ENCODE measurements at regions not wholly inside any gene's neighbourhood (a gene's known extent, or its start where the extent isn't known, plus 50 kb on each side); places are given as distances from the start of the nearest gene placed in this dataset.

GRCh38 chr11:11735586-11735985 is 106.2 kb upstream of the USP47 start:
- Mint-ChIP-seq H3K4me1 (no peaks in the 10 kb centered on the region), H3K27ac (no peak overlapping the region), H3K9me3 (no peaks in the 10 kb centered on the region), H3K36me3 (no peaks in the 10 kb centered on the region), H3K4me3 (no peak overlapping the region), H3K27me3 (peaks cover 13 to 18% (median 15%) of the 10 kb centered on the region in 5 donors)
- H3K4me3 ChIP-seq (ENCODE audit: low read length) = no peak overlapping the region
- POLR2A ChIA-PET = no interaction called here
- intact Hi-C loops (cut with micrococcal nuclease) = no loop called here
- no peaks in the 10 kb centered on the region for H3K27me3 ChIP-seq (ENCODE audit: control insufficient read depth in 2 of 2, insufficient read depth in 2 of 2, low read length in 2 of 2)
- no peaks in the 10 kb centered on the region for H3K9me3 ChIP-seq (ENCODE audit: control insufficient read depth in 2 of 3, low read length in 3 of 3)
- no peaks in the 10 kb centered on the region for H3K36me3 ChIP-seq (ENCODE audit: control insufficient read depth in 2 of 3, insufficient read depth in 3 of 3, low read length in 3 of 3)
- H3K4me1 ChIP-seq (ENCODE audit: control insufficient read depth in 2 of 2, insufficient read depth in 2 of 2, low read length in 2 of 2) = no peaks in the 10 kb centered on the region
- ATAC-seq = no peak
- no peak for DNase-seq
- H3K27ac ChIP-seq (ENCODE audit: low read depth, low read length) = no peak overlapping the region
- CTCF ChIA-PET = no interaction called here

GRCh38 chr11:11733246-11733747 is 108.5 kb upstream of the USP47 start:
- H3K4me1 ChIP-seq (ENCODE audit: control insufficient read depth in 2 of 2, insufficient read depth in 2 of 2, low read length in 2 of 2) = no peaks in the 10 kb centered on the region
- no peaks in the 10 kb centered on the region for H3K4me1 Mint-ChIP-seq
- no peaks in the 10 kb centered on the region for H3K9me3 ChIP-seq (ENCODE audit: control insufficient read depth in 2 of 3, low read length in 3 of 3)
- no peak overlapping the region for H3K27ac ChIP-seq (ENCODE audit: low read depth, low read length)
- no peak overlapping the region for H3K27ac Mint-ChIP-seq
- ATAC-seq (no peak), DNase-seq (no peak)
- CTCF ChIA-PET = no interaction called here
- no peaks in the 10 kb centered on the region for H3K36me3 Mint-ChIP-seq
- peaks cover 5 to 17% (median 14%) of the 10 kb centered on the region in 5 donors for H3K27me3 Mint-ChIP-seq
- no peaks in the 10 kb centered on the region for H3K9me3 Mint-ChIP-seq
- H3K27me3 ChIP-seq (ENCODE audit: control insufficient read depth in 2 of 2, insufficient read depth in 2 of 2, low read length in 2 of 2) = no peaks in the 10 kb centered on the region
- intact Hi-C loops (cut with micrococcal nuclease) = no loop called here
- POLR2A ChIA-PET = no interaction called here
- no peaks in the 10 kb centered on the region for H3K36me3 ChIP-seq (ENCODE audit: control insufficient read depth in 2 of 3, insufficient read depth in 3 of 3, low read length in 3 of 3)
- no peak overlapping the region for H3K4me3 Mint-ChIP-seq
- H3K4me3 ChIP-seq (ENCODE audit: low read length) = no peak overlapping the region

- ChIA-PET CTCF (no interaction called here), POLR2A (no interaction called here)
- ATAC-seq (no peak), DNase-seq (no peak)
- Mint-ChIP-seq H3K9me3 (no peaks in the 10 kb centered on the region), H3K4me3 (no peak overlapping the region), H3K27me3 (peaks cover 5 to 19% (median 11%) of the 10 kb centered on the region in 5 donors), H3K36me3 (no peaks in the 10 kb centered on the region), H3K4me1 (no peaks in the 10 kb centered on the region), H3K27ac (no peak overlapping the region)
- H3K9me3 ChIP-seq (ENCODE audit: control insufficient read depth in 2 of 3, low read length in 3 of 3) = no peaks in the 10 kb centered on the region
- no peaks in the 10 kb centered on the region for H3K36me3 ChIP-seq (ENCODE audit: control insufficient read depth in 2 of 3, insufficient read depth in 3 of 3, low read length in 3 of 3)
- intact Hi-C loops (cut with micrococcal nuclease) = no loop called here
- no peak overlapping the region for H3K4me3 ChIP-seq (ENCODE audit: low read length)
- H3K27me3 ChIP-seq (ENCODE audit: control insufficient read depth in 2 of 2, insufficient read depth in 2 of 2, low read length in 2 of 2) = no peaks in the 10 kb centered on the region
- H3K27ac ChIP-seq (ENCODE audit: low read depth, low read length) = no peak overlapping the region
- no peaks in the 10 kb centered on the region for H3K4me1 ChIP-seq (ENCODE audit: control insufficient read depth in 2 of 2, insufficient read depth in 2 of 2, low read length in 2 of 2)
Measured at GRCh38 chr11:11732116-11732515, 109.7 kb upstream of the USP47 start.

- Mint-ChIP-seq H3K36me3 (no peaks in the 10 kb centered on the region), H3K27me3 (peaks cover 5 to 23% (median 16%) of the 10 kb centered on the region in 5 donors), H3K4me1 (no peaks in the 10 kb centered on the region), H3K27ac (no peak overlapping the region), H3K4me3 (no peak overlapping the region), H3K9me3 (no peaks in the 10 kb centered on the region)
- Histone ChIP-seq H3K9me3 (ENCODE audit: control insufficient read depth in 2 of 3, low read length in 3 of 3) (no peaks in the 10 kb centered on the region), H3K27ac (ENCODE audit: low read depth, low read length) (no peak overlapping the region), H3K36me3 (ENCODE audit: control insufficient read depth in 2 of 3, insufficient read depth in 3 of 3, low read length in 3 of 3) (no peaks in the 10 kb centered on the region), H3K27me3 (ENCODE audit: control insufficient read depth in 2 of 2, insufficient read depth in 2 of 2, low read length in 2 of 2) (no peaks in the 10 kb centered on the region), H3K4me1 (ENCODE audit: control insufficient read depth in 2 of 2, insufficient read depth in 2 of 2, low read length in 2 of 2) (no peaks in the 10 kb centered on the region), H3K4me3 (ENCODE audit: low read length) (no peak overlapping the region)
- CTCF ChIA-PET = no interaction called here
- POLR2A ChIA-PET = no interaction called here
- intact Hi-C loops (cut with micrococcal nuclease) = no loop called here
- ATAC-seq = no peak
- no peak for DNase-seq
Measured at GRCh38 chr11:11731311-11732083, 109.7 kb upstream of the GALNT18 start.

- Mint-ChIP-seq H3K27me3 (peaks cover 13 to 26% (median 21%) of the 10 kb centered on the region in 5 donors), H3K4me1 (no peaks in the 10 kb centered on the region), H3K27ac (no peak overlapping the region), H3K4me3 (no peak overlapping the region), H3K36me3 (no peaks in the 10 kb centered on the region), H3K9me3 (no peaks in the 10 kb centered on the region)
- CTCF ChIA-PET = no interaction called here
- Histone ChIP-seq H3K27me3 (ENCODE audit: control insufficient read depth in 2 of 2, insufficient read depth in 2 of 2, low read length in 2 of 2) (no peaks in the 10 kb centered on the region), H3K4me3 (ENCODE audit: low read length) (no peak overlapping the region), H3K36me3 (ENCODE audit: control insufficient read depth in 2 of 3, insufficient read depth in 3 of 3, low read length in 3 of 3) (no peaks in the 10 kb centered on the region), H3K27ac (ENCODE audit: low read depth, low read length) (no peak overlapping the region), H3K4me1 (ENCODE audit: control insufficient read depth in 2 of 2, insufficient read depth in 2 of 2, low read length in 2 of 2) (no peaks in the 10 kb centered on the region), H3K9me3 (ENCODE audit: control insufficient read depth in 2 of 3, low read length in 3 of 3) (no peaks in the 10 kb centered on the region)
- ATAC-seq = no peak
- POLR2A ChIA-PET = no interaction called here
- DNase-seq = no peak
- intact Hi-C loops (cut with micrococcal nuclease) = no loop called here
Measured at GRCh38 chr11:11728386-11728785, 106.6 kb upstream of the GALNT18 start.

GRCh38 chr11:11725438-11725837 is 103.6 kb upstream of the GALNT18 start:
- Mint-ChIP-seq H3K27me3 (peaks cover 13 to 36% (median 33%) of the 10 kb centered on the region in 5 donors), H3K9me3 (peaks cover 0 to 25% (median 9%) of the 10 kb centered on the region in 11 donors), H3K27ac (no peak overlapping the region), H3K4me3 (no peak overlapping the region), H3K4me1 (no peaks in the 10 kb centered on the region), H3K36me3 (peaks cover 0 to 5% (median 0%) of the 10 kb centered on the region in 5 donors)
- CTCF ChIA-PET = no interaction called here
- Histone ChIP-seq H3K4me3 (ENCODE audit: low read length) (no peak overlapping the region), H3K9me3 (ENCODE audit: control insufficient read depth in 2 of 3, low read length in 3 of 3) (no peaks in the 10 kb centered on the region), H3K4me1 (ENCODE audit: control insufficient read depth in 2 of 2, insufficient read depth in 2 of 2, low read length in 2 of 2) (no peaks in the 10 kb centered on the region), H3K27me3 (ENCODE audit: control insufficient read depth in 2 of 2, insufficient read depth in 2 of 2, low read length in 2 of 2) (no peaks in the 10 kb centered on the region), H3K27ac (ENCODE audit: low read depth, low read length) (no peak overlapping the region), H3K36me3 (ENCODE audit: control insufficient read depth in 2 of 3, insufficient read depth in 3 of 3, low read length in 3 of 3) (no peaks in the 10 kb centered on the region)
- intact Hi-C loops (cut with micrococcal nuclease) = no loop called here
- POLR2A ChIA-PET = no interaction called here
- ATAC-seq (no peak), DNase-seq (no peak)

GRCh38 chr11:11724994-11725393 is 103.2 kb upstream of the GALNT18 start:
- ChIA-PET POLR2A (no interaction called here), CTCF (no interaction called here)

More at GRCh38 chr11:11724994-11725393, 103.2 kb upstream of the GALNT18 start:
- no peak overlapping the region for H3K4me3 ChIP-seq (ENCODE audit: low read length)
- no peaks in the 10 kb centered on the region for H3K4me1 ChIP-seq (ENCODE audit: control insufficient read depth in 2 of 2, insufficient read depth in 2 of 2, low read length in 2 of 2)
- no peaks in the 10 kb centered on the region for H3K4me1 Mint-ChIP-seq
- H3K9me3 ChIP-seq (ENCODE audit: control insufficient read depth in 2 of 3, low read length in 3 of 3) = no peaks in the 10 kb centered on the region
- no peak overlapping the region for H3K4me3 Mint-ChIP-seq
- H3K36me3 Mint-ChIP-seq = peaks cover 0 to 5% (median 0%) of the 10 kb centered on the region in 5 donors
- intact Hi-C loops (cut with micrococcal nuclease) = no loop called here
- H3K27ac ChIP-seq (ENCODE audit: low read depth, low read length) = no peak overlapping the region
- H3K27me3 ChIP-seq (ENCODE audit: control insufficient read depth in 2 of 2, insufficient read depth in 2 of 2, low read length in 2 of 2) = no peaks in the 10 kb centered on the region
- peaks cover 0 to 26% (median 9%) of the 10 kb centered on the region in 11 donors for H3K9me3 Mint-ChIP-seq
- H3K27me3 Mint-ChIP-seq = peaks cover 11 to 36% (median 33%) of the 10 kb centered on the region in 5 donors
- no peaks in the 10 kb centered on the region for H3K36me3 ChIP-seq (ENCODE audit: control insufficient read depth in 2 of 3, insufficient read depth in 3 of 3, low read length in 3 of 3)
- DNase-seq (no peak), ATAC-seq (no peak)
- H3K27ac Mint-ChIP-seq = no peak overlapping the region
